Activated gamma-delta T cell treated with Interleukin-2 at 50 U/mL for 16 hours (primary cell): ENCODE measurements at regions not wholly inside any gene's neighbourhood (a gene's known extent, or its start where the extent isn't known, plus 50 kb on each side); places are given as distances from the start of the nearest gene placed in this dataset.
"Not testable (repeated sequence)": the region's sequence is repeated elsewhere in the genome, so short reads cannot be mapped to it uniquely, and the experiment has no call there.

Source experiments
- DNase-seq: peaks from one replicate; pipeline ENCODE4 v3.0.0-alpha.2; 2020

DNA sequence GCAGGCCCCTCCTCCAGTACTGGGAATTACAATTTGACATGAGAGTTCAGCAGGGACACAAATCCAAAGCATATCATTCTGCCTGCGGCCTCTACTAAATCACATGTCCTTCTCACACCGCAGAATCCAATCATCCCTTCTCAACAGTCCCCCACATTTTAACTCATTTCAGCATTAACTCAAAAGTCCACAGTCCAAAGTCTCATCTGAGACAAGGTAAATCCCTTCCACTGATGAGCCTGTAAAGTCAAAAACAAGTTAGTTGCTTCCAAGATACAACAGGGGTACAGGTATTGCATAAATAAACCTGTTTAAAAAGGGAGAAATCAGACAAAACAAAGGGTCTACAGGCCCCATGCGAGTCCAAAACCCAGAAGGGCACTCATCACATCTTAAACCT is 64.0 kb downstream of the EBNA1BP2 start:
- DNase-seq = no peak

DNA sequence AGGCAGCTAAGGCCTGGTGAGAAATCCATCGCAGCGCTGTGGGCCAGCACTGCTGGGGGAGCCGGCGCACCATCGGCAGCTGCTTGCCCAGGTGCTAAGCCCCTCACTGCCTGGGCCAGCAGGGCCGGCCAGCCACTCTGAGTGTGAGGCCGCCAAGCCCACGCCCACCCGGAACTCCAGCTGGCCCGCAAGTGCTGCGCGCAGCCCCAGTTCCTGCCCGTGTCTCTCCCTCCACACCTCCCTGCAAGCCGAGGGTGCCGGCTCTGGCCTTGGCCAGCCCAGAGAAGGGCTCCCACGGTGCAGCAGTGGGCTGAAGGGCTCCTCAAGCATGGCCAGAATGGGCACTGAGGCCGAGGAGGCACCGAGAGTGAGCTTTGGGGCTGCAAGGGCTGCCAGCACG is 64.4 kb downstream of the EBNA1BP2 start:
- DNase-seq = no peak

DNA sequence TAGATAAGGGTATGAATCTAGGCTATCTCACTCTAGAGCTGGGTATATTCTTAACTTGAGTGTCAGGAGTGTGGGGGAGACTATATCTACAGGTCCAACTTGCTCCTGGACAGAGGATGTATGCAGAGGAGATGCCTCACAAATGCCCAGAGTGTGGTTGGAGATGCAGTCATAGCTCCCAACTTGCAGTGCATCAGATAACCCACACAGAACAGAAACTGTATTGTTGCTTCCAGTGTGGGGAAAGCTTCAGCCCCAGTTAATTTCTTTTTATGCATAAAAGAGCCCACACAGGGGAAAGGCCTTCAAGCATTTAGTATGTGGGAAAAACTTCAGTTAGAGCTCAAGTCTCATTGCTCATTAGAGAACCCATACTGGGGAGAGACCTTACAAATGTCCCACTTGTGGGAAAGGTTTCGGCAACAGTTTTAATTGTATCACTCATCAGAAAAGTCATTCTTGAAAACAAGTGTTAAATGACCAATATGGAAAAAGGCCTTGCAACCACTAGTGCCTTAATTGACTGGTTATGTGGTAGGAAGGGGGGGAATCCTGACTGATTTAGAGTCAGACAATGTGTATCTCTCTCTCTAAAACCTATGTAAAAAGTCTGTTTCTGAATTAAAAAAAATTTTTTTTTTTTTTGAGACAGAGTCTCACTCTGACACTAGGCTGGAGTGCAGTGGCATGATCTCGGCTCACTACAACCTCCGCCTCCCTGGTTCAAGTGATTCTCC is 67.9 kb downstream of the EBNA1BP2 start:
- DNase-seq = no peak

DNA sequence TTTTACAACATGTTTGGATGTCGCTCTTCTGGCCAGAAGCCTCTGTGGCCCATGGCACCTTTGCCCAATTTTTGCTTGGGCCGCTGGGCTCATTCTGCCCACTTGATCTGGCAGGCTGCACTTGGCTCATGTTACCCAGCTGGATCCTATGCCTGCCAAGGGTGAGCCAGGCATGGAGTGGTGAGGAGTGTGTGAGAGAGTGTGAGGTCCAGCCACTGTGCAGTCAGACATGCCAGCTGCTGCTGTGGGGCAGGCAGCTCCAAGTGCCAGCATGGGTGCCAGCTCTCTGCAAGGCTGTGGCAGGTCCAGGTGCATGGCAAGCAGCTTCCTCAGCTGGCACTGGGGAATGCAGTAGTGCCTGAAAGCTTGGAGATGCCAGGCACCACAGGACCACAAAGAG is 71.0 kb downstream of the EBNA1BP2 start:
- no peak for DNase-seq

DNA sequence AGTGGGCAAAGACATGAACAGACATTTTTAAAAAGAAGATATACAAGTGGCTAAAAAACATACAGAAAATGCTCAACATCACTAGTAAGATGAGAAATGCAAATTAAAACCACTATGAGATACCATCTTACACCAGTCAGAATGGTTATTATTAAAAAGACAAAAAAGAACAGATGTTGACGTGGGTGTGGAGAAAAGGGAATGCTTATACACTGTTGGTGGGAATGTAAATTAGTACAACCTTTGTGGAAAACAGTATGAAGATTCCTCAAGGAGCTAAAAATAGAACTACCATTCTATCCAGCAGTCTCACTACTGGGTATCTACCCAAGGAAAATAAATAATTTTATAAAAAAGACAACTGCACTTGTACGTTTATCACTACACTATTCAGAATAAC is 73.9 kb downstream of the EBNA1BP2 start:
- DNase-seq = no peak

DNA sequence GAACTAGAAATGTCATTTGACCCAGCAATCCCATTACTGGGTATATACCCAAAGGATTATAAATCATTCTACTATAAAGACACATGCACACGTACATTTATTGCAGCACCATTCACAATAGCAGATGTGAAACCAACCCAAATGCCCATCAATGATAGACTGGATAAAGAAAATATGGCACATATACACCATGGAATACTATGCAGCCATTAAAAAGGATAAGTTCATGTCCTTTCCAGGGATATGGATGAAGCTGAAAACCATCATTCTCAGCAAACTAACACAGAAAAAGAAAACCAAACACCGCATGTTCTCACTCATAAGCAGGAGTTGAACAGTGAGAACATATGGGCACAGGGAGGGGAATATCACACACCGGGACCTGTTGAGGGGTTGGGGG is 75.6 kb downstream of the EBNA1BP2 start:
- DNase-seq = not testable (repeated sequence)

DNA sequence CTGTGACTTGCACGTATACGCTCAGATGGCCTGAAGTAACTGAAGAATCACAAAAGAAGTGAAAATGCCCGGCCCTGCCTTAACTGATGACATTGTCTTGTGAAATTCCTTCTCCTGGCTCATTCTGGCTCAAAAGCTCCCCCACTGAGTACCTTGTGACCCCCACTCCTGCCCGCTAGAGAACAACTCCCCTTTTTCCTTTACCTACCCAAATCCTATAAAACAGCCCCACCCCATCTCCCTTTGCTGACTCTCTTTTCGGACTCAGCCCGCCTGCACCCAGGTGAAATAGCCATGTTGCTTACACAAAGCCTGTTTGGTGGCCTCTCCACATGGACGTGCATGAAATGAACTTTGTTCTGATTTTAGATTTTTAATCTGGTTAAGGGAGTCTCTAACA is 81.3 kb downstream of the EBNA1BP2 start:
- DNase-seq = not testable (repeated sequence)

DNA sequence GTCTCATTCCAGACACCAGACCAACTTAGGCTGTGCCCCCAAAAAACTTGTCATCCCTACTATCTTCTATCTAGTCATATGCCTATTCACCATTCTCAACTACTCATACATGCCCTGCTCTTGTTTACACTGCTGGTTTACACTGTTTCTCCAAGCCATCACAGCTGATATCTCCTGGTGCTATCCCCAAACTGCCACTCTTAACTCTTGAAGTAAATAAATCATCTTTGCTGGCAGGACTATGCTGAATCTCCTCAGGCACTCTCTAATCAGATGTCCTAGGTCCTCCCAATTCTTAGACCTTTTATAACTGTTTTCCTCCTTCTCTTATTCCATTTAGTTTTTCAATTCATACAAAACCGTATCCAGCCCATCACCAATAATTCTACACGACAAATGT is 81.9 kb downstream of the EBNA1BP2 start:
- not testable (repeated sequence) for DNase-seq

DNA sequence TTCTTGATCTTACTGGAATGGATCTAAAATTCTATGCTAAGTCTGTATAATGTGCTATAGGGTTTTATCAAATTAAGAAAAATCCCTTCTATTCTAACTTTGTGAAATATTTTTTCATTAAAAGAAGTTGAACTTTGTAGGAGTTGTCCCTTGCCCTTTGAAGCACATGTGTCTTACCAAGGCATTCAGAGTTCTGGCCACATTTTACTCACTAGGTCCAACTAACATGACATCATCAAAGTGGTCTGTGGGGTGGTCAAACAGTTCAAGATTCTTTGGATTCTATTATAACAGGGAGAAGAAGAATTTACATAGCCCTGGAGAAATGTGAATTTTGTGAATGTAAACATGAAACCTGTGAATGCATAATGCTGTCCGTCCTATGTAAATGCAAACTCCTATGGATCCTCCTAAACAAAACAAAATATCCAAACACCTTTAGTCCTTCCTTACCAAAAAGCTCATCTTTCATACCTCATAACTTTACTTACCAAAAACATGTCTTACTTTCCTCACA is 88.7 kb downstream of the EBNA1BP2 start:
- DNase-seq = no peak

DNA sequence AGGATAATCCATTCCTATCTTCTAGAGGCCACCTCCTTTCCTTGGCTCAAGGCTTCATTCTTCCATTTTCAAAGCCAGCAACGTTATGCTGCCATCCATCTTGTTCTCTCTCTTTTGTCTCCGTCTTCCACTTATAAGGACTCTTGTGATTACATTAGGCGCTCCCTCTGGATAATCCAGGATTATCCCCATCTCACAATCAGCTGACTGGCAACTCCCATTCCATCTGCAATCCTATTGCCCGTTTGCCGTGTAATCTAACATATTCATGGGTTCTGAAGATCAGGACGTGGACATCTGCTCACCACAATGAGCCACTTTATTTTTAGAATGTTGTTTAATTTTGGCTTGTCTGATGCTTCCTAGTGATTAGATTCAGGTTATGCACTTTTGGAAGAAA is 89.3 kb downstream of the EBNA1BP2 start:
- no peak for DNase-seq

DNA sequence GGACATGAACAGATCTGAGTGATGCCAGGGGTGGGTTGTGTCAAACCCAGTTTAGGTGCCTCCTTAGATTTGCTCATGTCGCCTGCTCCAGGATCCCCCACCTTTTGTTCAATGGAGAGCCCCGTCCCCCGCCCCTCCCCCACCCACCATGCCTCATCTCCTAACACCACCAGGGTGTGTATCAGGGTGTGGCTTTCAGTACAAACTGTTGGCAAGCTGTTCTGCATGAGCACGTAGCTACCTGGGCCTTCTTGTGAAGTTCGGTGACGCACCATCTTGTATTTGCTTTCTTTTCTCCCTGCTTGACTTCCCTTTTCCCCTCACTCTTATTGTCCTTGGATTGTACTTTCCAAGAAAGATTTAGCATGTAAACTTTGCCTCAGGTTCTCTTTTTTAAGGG is 94.8 kb downstream of the EBNA1BP2 start:
- DNase-seq = no peak

DNA sequence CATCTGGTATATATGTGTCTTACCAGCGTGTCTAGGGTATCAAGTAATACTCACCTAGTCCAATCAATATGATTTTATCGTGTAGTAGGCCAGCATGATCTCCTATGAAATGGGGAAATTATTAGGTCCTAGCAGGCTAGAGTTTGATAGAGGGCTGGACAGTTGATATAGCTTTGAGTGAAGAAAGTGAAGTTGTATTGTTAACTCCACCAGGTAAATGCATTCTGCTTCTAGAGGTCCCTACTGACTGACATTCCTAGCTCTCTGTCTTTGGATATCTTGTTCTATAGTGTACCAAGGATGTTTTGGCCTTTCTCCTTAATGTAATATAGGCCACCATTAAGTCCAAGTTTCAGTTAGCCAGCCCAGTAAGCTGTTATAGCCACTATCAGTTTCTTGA is 97.4 kb downstream of the EBNA1BP2 start:
- DNase-seq = no peak

DNA sequence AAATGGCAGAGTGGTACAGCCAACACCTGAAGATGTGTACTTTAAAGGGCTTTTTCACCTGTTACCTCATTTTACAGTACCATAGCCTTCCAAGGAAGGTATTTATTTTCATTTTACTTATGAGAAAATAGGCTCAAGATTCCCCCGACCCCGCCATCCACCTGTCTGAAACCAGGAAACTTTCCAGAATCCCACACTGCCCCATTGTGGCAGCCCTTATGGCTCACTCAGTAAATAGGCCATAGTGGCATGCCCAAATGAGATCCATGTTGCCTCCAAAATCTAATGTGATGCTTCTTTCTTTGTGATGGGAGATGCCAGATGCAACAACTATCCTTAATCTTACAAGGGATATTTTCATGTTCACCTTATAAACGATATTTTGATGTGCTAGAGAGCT is 97.8 kb downstream of the EBNA1BP2 start:
- DNase-seq = no peak

DNA sequence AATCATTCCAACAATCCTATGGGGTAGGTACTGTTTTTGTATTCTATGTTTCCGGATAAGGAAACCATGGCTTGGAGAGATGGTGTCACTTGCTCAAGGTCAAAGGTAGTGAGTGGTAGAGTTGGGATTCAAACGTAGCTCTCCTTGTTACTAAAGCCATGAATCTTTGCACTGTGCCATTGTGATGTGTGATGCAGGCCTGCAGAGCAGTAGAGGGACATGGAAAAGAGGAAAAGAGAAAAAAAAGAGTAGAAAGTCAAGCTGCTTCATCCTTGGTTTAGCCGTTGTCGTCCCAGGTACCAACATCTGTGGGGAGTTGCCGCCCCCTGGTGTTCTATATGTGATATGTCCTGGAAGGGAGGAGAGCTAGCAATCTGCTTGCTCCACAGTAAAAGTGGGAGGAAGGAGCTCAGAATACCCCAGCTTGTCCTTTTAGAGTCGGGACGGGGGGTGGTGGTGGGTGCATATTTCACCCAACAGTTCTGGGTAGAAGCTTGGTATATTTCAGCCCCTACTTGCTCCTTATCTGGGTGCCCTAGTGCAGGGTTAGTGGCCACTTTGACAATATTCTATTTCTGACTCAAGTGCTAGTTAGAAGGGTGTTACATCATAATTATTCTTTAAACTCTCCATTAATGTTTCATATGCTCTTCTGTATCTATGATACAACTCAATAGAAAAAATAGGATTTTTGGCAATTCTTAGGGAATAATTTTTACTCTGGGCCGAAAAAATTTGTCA is 98.4 kb downstream of the EBNA1BP2 start:
- peak; percentile 78 for DNase-seq

DNA sequence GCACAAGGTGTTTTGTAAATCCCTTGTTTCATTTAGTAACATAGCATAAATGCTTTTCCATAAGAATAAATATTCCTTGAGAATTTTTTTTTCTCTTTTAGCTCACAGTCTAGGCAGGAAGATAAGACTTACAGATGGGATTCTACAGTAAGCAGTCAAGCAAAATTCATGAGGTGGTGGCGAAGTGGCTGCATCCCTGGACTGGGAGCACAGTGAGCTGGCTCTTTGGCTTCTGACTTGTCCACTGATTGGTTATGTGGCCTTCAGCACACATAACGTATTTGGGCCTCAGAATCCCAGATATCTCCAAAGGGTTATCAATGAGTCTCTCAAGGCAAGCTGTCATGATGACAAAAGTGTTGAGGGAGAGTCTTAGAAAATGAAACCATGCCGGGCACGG is 99.8 kb downstream of the EBNA1BP2 start:
- DNase-seq = no peak

DNA sequence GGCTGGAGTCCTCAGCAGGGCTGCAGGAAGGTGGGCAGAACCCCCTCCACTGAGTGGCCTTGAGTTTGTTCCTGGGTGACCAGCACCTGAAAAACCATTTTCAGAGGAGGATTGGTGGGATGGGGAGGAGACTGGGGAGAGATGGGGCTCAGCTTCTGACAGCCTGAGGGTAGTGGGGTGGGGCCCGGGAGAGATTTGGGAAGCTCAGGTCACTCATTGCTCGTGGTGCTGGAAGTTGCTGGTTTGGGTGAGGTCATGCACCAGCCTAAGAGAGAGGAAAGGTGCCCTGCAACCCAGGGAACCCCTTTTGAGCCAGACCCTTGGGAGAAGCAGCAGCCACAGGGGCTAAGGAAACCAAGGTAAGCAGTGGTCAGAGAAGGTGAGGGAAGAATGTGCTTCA is 100.8 kb downstream of the EBNA1BP2 start:
- no peak for DNase-seq

DNA sequence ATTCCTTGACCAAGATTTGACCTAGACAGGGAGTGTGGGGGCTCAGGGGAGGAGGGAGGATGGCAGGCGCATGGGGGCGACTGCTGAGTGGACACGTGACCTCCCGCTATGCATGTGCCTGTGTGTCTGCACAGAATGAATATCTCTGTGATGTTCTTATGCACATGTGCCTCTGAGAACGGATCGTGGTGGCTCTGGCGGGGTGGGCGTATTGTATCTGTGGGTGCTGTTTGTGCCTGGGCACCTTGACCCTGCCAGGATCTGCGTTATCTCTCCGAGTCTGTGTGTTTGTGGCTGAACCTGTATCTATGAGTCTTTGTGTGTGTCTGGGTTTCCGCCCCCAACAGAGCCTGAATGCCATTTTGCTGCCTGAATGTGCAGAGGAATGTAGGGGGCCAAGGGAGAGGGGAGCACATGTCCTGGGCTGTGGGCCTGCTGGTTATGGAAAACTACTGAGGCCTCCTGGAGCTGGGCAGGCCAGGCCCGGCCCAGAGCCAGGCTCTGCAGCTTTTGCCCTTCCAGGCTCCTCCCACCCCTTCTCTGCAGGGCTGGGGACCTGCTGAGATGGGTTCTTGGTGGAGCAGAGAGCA is 102.5 kb downstream of the EBNA1BP2 start:
- DNase-seq = no peak

DNA sequence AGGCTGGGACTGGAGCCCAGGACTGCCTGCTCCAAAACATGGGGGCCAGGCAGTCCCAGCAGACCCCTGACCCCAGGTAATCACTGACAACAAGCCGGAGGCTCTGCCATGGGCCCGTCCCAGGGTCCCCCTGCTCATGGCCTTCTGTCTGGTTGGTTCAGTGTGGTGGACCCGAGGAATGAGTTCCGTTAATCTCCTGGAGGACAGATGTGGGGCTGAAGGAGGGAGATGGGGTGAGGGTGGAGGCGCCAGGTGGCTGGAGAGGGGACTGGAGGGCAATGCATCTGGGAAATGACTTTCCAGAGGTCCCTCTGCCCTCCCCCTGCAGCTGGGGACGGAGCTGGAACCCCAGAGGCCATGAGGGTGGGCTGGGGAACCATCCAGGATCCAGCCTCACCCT is 103.2 kb downstream of the EBNA1BP2 start:
- no peak for DNase-seq

DNA sequence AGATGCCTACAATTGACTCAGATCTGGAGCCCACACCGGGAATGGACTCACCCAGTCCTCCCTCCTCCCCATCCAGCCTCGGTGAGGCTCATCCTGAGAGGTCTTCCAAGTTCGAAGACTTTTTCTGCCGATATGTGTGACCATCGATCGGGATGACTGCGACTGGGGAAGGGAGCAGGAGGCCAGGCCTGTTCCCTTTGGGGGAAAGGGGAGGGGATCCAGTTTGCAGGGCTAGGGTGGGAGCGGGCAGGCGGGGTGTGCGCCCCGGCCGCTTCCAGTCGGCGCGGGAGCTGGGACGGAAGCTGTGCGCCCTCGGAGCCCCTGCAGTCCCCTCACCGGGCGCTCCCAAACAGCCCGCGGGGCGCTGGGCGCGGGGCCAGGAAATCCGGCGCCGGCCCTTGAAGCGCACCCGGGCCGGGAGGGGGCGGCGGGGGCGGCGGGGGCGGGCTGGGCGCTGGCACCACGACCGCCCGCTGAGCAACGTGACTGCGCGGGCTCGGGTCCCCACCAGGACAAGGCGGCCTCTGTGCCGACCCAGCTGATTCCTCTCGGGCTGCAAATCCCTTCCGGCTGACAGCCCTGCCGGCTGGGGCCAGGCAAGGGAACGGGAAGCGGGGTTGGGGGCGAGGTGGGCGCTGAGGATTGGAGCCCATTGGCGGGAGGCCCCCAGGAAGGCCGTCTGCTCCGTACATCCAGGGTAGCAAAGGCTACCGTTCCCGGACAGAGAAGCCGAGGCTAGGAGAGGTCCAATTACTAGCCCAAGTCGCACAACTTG is 103.9 kb downstream of the EBNA1BP2 start:
- peak; percentile 28 for DNase-seq

DNA sequence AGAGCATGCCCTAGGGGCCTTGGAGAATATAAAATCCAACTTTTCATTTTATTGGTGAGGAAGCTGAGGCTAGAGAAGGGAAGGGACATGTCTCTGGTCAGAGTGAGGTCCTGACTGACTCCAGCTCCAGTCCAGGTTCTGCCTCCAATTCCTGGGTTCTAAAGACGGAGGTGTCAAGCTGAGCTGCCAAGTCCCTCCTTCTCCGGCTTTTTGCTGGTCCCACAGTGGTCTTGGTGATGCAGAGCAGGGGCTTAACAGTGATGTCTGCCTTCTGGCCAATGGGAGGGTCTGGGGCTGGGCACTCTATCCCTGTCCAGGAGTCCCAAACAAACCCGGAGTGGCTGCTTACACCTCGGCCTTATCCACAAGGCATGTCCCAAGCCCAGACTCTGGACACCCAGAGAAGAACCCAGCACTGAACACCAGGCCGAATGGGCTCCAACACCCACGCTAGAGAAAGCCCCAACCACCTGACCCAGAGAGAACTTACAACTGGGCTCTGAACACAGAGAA is 104.8 kb downstream of the EBNA1BP2 start:
- DNase-seq = no peak

DNA sequence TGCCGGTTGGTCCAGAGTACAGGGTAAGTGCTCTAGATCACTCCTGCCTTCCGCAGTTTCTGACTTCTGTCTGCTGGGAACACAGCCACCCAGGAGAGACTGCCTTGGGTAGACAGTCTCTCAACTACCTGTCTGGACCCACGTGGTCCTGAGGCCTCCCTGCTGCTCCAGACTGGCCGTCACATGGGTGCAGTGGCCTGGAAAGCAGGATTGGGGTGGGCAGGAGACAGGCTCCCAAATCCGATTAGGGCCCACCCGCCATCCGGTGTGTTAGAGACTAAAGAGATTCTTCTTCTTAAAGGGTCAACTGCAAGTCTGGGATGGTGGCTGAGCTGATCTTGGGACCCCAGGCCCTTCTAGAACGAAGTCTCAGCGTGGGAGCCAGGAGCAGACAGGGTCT is 105.5 kb downstream of the EBNA1BP2 start:
- no peak for DNase-seq

DNA sequence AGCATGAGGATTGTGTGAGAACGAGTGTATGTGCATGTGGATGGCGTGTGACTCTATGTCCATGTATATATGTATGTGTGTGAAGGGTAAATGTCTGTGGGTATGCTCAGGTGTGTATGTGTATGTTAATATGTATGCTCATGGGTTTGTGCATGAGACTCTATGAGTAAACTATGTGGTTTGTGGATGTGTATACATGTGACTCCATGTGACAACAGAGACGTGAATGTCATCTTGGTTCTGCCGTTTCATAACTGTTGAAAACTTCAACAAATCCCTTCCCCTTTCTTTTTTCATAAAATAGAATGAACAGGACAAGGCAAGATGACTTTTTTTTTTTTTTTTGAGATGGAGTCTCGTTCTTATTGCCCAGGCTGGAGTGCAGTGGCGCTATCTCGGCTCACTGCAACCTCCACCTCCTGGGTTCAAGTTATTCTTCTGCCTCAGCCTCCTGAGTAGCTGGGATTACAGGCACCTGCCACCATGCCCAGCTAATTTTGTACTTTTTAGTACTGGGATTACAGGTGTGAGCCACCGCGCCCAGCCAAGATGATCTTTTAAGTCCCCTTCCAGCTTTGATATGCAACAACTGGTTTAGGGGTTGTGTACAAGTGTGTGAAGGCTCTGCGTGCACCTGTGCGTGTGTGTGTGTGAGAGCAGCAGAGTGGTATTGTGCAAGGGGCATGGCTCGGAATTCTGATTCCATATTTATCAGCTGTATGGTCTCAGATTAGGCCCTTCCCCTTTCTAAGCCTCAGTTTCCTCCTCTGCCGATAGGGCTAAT is 106.3 kb downstream of the EBNA1BP2 start:
- DNase-seq = no peak
